Calu3 (cell line): ENCODE measurements at regions not wholly inside any gene's neighbourhood (a gene's known extent, or its start where the extent isn't known, plus 50 kb on each side); places are given as distances from the start of the nearest gene placed in this dataset.

Experiments
- BruUV-seq: library from RNA; stranded (reverse); fragments of 400-500 nt; replicated peaks from 2 replicates; lab custom pipeline; 2021; lab: Mats Ljungman, UMichigan
- CTCF ChIA-PET: fragments of 300-600 bp; sonication (Branson Sonifier 250); formaldehyde crosslinking; loops from one replicate; lab custom pipeline; 2022; ENCODE audit warnings: antibody characterized with exemption; lab: Charles Lee
- DNase-seq: peaks from one replicate; pipeline ENCODE4 v3.0.0; 2022
- H3K27ac Mint-ChIP-seq: one replicate; pipeline ENCODE4 v1.8.0; 2022; ENCODE audit warnings: mixed read lengths; ENCODE audit not compliant: unreplicated experiment
- H3K27me3 Mint-ChIP-seq: one replicate; pipeline ENCODE4 v1.8.0; 2022; ENCODE audit warnings: mixed read lengths; ENCODE audit not compliant: unreplicated experiment
- H3K36me3 Mint-ChIP-seq: one replicate; pipeline ENCODE4 v1.8.0; 2022; ENCODE audit warnings: mild to moderate bottlenecking, moderate library complexity, mixed read lengths; ENCODE audit not compliant: insufficient read depth, unreplicated experiment
- H3K4me1 Mint-ChIP-seq: one replicate; pipeline ENCODE4 v1.8.0; 2022; ENCODE audit warnings: mild to moderate bottlenecking, low read depth, mixed read lengths; ENCODE audit not compliant: unreplicated experiment
- H3K4me3 Mint-ChIP-seq: one replicate; pipeline ENCODE4 v1.8.0; 2022; ENCODE audit warnings: mild to moderate bottlenecking, low read depth, moderate library complexity, mixed read lengths; ENCODE audit not compliant: unreplicated experiment
- H3K9me3 Mint-ChIP-seq: one replicate; pipeline ENCODE4 v1.8.0; 2022; ENCODE audit warnings: low read depth, mixed read lengths; ENCODE audit not compliant: unreplicated experiment
- intact Hi-C: fragments of 100-400 bp; cut with micrococcal nuclease; formaldehyde crosslinking; loops from one replicate; pipeline ENCODE4 v1.10.0; 2022; ENCODE audit not compliant: unreplicated experiment
- TF ChIP-seq, protein P1 (sequence below): fragments of 200-600 bp; IDR thresholded peaks from one replicate; pipeline ENCODE4 v1.8.0; 2022; ENCODE audit warnings: antibody characterized with exemption; ENCODE audit not compliant: unreplicated experiment

DNA sequence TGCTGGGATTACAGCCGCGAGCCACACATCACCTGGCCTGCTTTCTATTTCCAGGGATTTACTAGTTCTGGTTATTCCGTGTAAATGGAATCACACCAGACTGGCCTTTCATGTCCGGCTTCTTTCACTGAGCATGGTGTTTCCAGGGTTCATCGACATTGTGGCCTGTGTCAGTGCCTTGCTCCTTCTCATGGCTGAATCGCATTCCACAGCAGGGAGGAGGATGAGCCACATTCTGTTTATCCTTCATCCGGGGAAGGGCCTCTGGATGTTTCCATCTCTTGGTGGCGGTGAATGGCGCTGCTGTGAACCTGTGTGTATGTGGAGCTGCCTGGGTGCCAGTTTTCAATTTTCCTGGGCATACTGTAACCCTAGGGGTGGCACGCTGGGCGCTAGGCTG lies 58.7 kb upstream of the RNU6ATAC start:
- Mint-ChIP-seq H3K27ac (no peak overlapping the region), H3K27me3 (peaks cover 90% of the 10 kb centered on the region), H3K9me3 (no peaks in the 10 kb centered on the region), H3K4me3 (no peak overlapping the region), H3K4me1 (no peaks in the 10 kb centered on the region), H3K36me3 (no peaks in the 10 kb centered on the region)
- TF ChIP-seq, protein P1, sequence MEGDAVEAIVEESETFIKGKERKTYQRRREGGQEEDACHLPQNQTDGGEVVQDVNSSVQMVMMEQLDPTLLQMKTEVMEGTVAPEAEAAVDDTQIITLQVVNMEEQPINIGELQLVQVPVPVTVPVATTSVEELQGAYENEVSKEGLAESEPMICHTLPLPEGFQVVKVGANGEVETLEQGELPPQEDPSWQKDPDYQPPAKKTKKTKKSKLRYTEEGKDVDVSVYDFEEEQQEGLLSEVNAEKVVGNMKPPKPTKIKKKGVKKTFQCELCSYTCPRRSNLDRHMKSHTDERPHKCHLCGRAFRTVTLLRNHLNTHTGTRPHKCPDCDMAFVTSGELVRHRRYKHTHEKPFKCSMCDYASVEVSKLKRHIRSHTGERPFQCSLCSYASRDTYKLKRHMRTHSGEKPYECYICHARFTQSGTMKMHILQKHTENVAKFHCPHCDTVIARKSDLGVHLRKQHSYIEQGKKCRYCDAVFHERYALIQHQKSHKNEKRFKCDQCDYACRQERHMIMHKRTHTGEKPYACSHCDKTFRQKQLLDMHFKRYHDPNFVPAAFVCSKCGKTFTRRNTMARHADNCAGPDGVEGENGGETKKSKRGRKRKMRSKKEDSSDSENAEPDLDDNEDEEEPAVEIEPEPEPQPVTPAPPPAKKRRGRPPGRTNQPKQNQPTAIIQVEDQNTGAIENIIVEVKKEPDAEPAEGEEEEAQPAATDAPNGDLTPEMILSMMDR, result no peak
- intact Hi-C loops, result no loop called here
- BruUV-seq, result no TSS peak
- DNase-seq, result no peak
- CTCF ChIA-PET, result no interaction called here

DNA sequence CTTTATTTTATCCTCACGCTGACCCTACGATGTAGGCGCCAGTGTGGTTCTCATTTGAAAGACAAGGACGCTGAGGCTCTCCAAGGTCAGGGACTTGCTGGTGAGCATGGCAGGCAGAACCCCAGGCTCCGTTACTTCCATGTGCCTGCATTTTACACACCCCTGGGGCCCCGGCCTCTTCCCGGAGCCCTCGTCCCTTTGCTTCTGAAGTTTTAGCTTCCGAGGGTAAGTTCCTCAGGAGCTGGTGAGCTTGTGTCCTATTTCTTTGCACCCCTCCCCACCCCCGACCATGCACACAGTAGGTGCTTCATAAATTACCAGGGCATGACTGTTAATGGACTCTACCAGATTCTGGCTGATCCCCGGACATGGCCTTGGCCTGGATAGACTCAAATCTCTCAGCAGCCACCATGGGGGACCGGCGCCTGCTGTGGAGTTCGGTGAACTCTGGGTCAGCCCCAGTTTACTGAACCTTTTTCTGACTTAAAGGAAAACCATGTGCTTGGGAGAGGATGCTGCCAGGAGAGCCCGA lies 59.3 kb upstream of the RNU6ATAC start:
- CTCF ChIA-PET, result no interaction called here
- Mint-ChIP-seq H3K4me3 (no peak overlapping the region), H3K36me3 (no peaks in the 10 kb centered on the region), H3K4me1 (no peaks in the 10 kb centered on the region), H3K9me3 (no peaks in the 10 kb centered on the region), H3K27ac (no peak overlapping the region), H3K27me3 (peaks cover 95% of the 10 kb centered on the region)
- BruUV-seq, result no TSS peak
- intact Hi-C loops, result no loop called here
- TF ChIP-seq, protein P1, result no peak
- no peak for DNase-seq

DNA sequence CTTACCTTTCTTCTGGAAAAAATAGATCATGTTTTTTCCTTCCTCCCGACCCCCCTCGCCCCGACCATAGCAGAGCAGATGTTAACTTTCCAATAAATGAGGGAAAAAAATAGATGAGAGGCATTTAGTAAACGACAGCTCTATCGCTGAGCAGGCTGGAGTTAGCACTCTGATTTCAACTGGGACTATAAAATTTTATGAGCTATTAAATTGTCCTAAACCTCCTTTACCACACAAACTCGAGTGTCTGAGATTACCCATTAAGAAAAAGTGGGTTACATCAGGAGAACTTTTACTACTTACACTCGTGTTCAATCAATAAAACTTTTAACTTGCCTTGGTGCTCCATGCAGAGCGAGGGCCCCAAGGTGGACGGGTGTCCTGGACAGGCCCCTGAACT lies 59.8 kb upstream of the RNU6ATAC start:
- H3K27me3 Mint-ChIP-seq, result peaks cover 98% of the 10 kb centered on the region

DNA sequence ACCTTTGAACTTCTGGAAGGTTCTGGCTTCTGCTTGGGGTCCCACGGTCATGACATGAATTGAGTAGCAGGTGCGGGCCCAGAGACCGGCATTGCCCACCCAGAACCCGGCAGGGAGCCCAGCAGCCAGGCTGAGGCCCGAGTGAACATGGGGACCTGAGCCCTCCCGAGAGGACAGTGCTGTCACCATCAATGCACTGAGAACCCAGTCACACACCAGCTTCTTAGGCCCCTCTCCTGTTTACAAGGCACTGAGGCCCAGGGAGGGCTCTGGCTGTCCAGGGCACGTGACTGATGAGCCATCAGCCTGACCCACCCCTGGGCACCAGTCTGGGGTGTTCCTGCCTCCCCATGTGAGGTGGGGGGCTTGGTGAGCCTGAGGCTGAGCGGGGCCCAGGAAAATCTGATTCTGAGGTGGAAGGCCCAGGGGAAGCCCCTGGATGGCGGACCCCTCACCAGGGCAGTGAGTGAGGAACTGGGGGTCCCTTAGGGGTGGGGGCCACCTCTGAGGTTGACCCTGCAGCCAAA lies 60.3 kb upstream of the RNU6ATAC start:
- H3K4me1 Mint-ChIP-seq, result no peaks in the 10 kb centered on the region
- CTCF ChIA-PET, result no interaction called here
- H3K36me3 Mint-ChIP-seq, result no peaks in the 10 kb centered on the region
- DNase-seq, result no peak
- BruUV-seq, result no TSS peak
- H3K9me3 Mint-ChIP-seq, result no peaks in the 10 kb centered on the region
- intact Hi-C loops, result no loop called here
- TF ChIP-seq, protein P1, result no peak
- H3K4me3 Mint-ChIP-seq, result no peak overlapping the region
- peaks cover 98% of the 10 kb centered on the region for H3K27me3 Mint-ChIP-seq
- H3K27ac Mint-ChIP-seq, result no peak overlapping the region

More for the DNA sequence above, 59.8 kb upstream of the RNU6ATAC start:
- H3K4me3 Mint-ChIP-seq, result no peak overlapping the region
- TF ChIP-seq, protein P1, result no peak
- H3K9me3 Mint-ChIP-seq, result no peaks in the 10 kb centered on the region
- DNase-seq, result no peak
- H3K27ac Mint-ChIP-seq, result no peak overlapping the region
- no peaks in the 10 kb centered on the region for H3K36me3 Mint-ChIP-seq
- intact Hi-C loops, result no loop called here
- CTCF ChIA-PET, result no interaction called here
- no peaks in the 10 kb centered on the region for H3K4me1 Mint-ChIP-seq
- BruUV-seq, result no TSS peak
